Pulmonary artery endothelial cell (primary cell): ENCODE measurements at regions not wholly inside any gene's neighbourhood (a gene's known extent, or its start where the extent isn't known, plus 50 kb on each side); places are given as distances from the start of the nearest gene placed in this dataset.

Source experiments
- DNase-seq: peaks from one replicate; pipeline ENCODE4 v3.0.0-alpha.2; 2011; ENCODE audit warnings: low read depth, low spot score

DNA sequence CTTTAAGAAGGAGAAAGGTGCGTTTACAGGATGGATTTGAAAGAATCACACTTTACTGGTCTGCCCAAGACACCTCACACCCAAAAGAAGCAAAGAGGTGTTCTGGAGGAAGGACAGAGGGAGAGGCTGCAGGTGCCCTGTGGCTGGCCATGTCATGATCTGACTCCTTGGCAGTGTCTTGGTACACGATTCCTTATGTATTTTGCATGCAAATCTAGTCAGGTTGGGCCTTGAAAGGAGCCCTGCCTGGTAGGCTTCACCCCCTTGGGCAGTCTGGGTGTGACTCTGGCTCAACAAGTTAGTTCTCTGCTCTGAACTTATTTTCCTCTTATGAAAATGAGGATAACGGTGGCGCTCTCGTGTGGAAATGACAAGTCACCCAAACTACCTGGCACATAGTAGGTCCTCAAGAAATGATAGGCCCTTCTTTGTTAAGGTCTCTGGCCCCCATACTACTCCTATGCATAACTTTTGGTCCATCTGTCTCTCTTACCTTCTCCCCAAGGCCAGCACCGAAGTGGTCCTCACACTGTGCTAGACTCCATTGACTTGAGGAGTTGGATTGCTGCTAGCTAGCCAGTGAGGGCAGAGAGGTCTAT, 212.5 kb downstream of the SEMA6A start:
- no peak for DNase-seq

DNA sequence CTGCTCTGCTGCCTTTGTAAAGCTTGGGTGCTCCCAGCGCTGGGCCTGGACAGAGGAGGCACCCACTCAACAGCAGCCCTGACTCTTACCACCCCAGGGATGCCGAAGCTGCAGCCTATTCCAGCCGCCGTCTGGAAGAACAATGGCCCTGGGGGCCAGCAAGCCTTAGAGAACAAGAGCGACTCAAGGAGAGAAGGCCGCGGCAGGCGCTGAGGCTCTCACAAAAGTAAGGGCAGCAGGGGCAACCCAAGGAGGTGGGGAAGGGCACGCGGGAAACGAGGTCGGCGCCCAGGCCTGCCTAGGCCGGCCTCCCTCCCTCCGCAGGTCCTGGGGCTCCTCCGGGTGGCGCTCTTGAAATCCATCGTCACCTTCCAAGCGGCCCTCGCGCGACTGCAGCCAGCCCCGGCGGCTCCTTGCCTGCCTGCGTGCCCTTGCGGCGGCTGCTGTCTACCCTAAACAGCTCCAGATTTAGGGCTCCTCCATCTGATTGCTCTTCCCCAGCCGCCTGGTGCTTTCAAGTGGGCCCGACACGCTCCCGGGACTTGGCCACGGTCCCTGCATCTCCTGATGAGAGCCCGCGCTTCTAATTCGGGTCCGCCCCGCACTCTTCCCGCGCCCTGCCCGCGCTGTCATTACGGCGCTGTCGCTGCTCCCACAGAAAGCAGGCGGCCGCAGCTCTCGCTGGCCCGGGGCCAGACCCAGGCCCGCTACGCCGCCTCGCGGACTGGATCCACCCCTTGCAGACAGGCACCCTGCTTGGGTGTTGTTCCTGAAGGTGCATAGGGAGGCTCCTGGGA, 213.3 kb downstream of the SEMA6A start:
- DNase-seq = no peak

DNA sequence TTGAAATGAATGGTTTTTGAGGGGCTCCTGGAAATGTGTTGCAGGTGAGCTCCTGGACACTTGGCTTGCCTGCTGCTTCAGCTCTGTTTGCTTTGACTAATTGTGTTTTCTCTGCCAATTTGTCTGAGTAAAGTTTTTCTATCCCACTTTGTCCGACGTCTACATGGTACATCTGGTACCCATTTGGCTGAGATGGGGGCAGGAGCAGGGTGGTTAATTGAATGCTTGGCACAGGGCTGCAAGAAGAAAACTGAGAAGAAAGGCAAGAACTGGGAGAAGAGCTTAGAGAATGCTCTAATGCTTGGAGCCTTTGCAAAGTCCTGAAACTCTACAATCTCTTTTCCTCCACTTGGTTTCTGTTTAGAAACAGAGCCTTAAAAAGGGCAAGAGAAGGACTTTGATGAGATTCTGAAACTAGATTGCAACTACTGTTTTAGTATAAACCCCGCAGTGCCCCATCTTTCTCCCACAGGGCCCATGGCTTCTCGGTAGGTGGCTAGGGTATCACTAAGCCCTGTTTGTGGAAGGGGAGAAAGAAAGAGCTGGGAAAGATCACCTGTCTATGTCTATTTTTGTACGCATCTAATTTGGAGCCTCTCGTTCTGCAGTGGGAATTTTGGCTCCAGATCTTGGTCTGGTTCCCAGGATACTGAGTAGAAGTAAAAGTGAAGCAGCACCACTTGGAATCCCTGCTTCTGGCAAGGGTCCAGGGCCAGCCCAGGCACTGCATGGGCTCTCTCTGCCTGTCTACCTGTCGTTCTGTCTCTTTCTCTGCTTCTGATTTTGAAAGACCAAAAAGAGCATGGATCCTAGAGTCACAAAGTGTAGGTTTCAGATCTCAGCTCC, 214.4 kb downstream of the SEMA6A start:
- no peak for DNase-seq

DNA sequence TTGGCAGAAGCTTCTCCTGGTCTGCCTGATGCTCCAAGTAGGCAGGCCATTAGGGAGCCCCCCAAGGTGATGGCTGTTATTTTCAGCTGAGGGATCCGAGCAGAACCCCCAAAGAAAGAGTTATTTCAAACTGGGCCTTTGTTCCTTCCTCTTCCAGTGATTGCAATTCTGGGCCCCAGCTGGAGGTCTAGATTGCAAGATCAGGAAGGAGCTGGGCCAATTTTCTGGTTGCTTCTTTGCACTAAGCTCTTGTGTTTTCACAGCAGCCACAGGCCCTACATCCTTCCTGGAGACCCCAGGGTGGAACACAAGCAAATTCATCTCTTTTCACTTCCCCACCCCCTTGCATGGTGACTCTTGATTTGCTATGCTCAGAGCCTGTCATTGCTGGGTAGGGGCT, 215.0 kb downstream of the SEMA6A start:
- DNase-seq = no peak

DNA sequence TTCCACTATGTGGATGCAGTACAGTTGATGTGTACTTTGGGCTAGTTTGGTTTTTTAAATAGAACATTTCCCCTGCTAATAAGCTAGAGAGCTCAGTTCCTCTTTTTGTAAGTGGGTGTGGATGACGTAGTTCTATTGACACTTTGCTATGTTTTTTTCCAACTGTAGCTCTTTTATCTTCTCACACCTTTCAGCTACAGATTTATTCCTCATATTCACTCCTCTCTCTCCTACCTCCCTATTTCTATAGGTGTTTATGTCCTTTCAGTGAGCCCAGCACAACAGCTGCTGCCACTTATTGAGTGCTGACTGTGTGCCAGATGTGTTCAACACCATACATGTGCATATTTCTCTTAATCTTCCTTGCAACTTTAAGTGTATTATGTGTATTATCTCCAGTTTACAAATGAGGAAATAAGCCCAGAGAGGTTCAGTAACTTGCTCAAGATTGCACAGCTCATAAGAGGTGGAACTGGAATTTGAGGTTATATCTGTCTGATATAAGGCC, 215.7 kb downstream of the SEMA6A start:
- no peak for DNase-seq

DNA sequence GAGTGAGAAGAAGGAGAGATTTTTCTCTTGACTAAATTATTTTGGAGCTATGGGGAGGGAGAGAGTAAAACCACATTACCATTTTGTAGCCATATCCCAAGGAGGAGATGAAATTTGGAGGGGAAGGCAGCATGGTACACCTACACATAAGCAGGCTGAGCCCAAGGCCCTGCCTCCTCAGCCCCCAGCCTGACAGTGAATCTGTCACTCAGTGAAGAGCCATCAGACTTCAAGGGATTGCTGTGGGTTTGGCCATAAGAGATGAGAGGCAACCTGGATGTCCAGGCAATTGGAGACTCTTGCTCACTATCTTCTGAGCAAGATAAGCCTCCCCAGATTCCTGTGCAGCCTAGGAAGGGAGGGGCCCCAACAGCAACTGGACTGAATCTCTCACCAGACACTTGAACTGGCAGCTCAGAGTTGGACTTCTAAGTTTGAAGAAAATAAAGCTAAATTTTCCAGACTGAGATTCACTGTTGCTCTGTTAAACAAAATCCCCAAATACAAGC, 216.6 kb downstream of the SEMA6A start:
- no peak for DNase-seq

DNA sequence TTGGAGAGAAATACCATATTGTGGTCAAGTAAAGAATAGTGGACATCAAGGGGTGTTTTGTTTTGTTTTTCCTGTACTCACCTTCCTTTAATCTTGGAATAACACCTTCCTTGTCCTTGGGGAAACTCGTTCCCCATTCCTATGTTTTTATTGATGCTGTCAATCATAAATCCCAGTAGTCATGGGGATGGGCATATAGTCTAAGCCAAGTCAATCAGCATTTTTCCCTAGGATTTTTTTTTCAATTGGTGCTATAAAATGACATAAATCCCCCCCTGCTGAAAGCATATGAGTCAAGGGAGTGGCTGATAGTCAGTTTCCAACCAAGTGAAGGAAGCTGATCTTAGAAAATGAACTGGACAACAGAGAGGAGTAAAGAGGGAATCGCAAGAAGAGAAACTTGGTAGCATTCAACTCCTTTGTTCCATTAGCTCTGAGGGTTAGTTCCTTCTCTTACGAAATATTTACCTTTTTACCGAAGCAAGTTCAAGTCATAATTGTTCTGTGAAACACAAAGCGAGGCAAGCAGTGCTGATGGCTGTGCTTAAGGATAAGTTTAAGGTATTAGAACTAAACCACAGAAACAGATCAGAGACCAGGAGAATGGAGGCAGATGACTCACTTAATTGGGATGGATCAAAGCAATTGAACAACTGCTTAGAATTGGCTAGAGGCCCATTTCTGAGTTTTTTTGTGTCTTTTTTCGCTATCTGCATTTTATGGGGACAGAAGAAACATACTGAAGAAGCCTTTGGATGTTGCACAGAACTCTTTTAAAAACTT, 218.6 kb downstream of the SEMA6A start:
- DNase-seq = no peak

DNA sequence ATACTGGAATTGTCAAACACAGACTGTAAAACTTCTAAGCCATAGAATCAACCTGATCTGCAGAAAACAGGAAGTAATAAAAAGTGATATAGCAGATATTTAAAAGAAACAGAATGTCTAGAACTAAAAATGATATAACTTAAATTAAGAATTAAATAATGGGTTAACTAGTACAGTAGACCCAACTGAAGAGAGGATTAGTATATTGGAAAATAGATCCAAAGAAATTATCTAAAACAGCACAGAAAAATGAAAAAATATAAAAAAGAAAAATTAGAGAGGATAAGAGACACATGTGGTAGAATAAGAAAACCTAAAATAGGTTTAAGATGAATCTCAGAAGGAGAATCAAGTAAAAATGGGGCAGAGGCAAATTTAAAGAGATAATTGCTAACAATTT, 219.9 kb downstream of the SEMA6A start:
- DNase-seq = no peak

DNA sequence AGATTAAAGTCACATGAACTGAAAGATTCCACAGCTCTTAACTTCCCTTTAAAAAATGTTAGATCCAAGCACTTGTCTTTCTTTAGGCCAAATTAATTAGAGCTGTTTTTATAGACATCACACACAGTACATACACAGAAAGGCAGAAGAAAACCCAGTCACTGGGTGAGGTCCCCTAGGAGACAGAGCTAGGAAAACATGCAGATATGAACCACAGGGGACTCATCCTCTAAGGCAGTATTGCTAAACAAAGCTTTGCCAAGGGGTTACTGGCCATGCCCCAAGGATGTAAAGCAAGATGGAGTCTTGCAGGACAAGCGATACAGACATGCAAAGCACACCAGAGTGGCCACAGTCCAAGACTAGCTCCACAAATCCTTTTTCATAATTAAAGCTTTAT, 227.0 kb downstream of the SEMA6A start:
- DNase-seq = no peak

DNA sequence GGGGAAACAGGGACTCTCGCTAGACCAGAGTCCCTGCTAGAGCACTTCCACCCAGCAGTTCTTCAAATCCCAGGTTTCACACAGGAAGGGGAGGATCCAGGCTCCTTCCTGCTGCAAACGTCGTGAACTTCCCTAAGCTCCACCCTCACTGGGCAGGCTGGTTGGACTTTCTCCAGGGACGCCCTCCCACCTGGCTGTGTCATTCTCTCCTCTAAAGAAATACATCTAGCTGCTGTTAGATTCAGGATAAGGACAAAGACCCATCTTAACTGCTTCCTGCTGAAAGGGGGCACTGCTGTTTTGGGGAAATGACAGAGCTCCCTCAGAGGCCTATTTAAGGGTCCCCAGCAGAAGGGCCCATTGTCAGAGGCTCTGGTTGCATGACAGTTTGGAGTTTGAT, 230.7 kb downstream of the SEMA6A start:
- DNase-seq = no peak
